IPS DF 4.7 (cell line): ENCODE measurements at regions not wholly inside any gene's neighbourhood (a gene's known extent, or its start where the extent isn't known, plus 50 kb on each side); places are given as distances from the start of the nearest gene placed in this dataset.

Experiments
- DNase-seq: peaks from one replicate; pipeline ENCODE4 v3.0.0-alpha.2; 2013; ENCODE audit warnings: low spot score; ENCODE audit errors: extremely low read depth

- no peak for DNase-seq
Observed at GRCh38 chr4:188819233-188819632, 680.0 kb downstream of the TRIML1 start.

GRCh38 chr4:188821500-188821899, 682.3 kb downstream of the TRIML1 start:
- DNase-seq: no peak

GRCh38 chr4:188822698-188823097, 683.5 kb downstream of the TRIML1 start:
- DNase-seq: peak; percentile 38

- DNase-seq: no peak
Observed at GRCh38 chr4:188824553-188824952, 685.3 kb downstream of the TRIML1 start.

- DNase-seq: no peak
Observed at GRCh38 chr4:188826393-188826792, 687.2 kb downstream of the TRIML1 start.

GRCh38 chr4:188839704-188840103, 700.5 kb downstream of the TRIML1 start:
- no peak for DNase-seq

GRCh38 chr4:188841523-188841922, 702.3 kb downstream of the TRIML1 start:
- DNase-seq: no peak

GRCh38 chr4:188854436-188854835, 715.2 kb downstream of the TRIML1 start:
- no peak for DNase-seq

- no peak for DNase-seq
Observed at GRCh38 chr4:188858696-188859095, 719.5 kb downstream of the TRIML1 start.

- DNase-seq: no peak
Observed at GRCh38 chr4:188864741-188865140, 725.5 kb downstream of the TRIML1 start.

- no peak for DNase-seq
Observed at GRCh38 chr4:188867796-188868195, 728.6 kb downstream of the TRIML1 start.

- DNase-seq: no peak
Observed at GRCh38 chr4:188869581-188869980, 730.3 kb downstream of the TRIML1 start.

GRCh38 chr4:188872809-188873208, 733.6 kb downstream of the TRIML1 start:
- DNase-seq: no peak

GRCh38 chr4:188876881-188877280, 737.6 kb downstream of the TRIML1 start:
- no peak for DNase-seq

- DNase-seq: no peak
Observed at GRCh38 chr4:188879598-188879997, 740.4 kb downstream of the TRIML1 start.

- no peak for DNase-seq
Observed at GRCh38 chr4:188887905-188888304, 748.7 kb downstream of the TRIML1 start.

GRCh38 chr4:188892837-188893236, 753.6 kb downstream of the TRIML1 start:
- DNase-seq: no peak

GRCh38 chr4:188903986-188904385, 764.7 kb downstream of the TRIML1 start:
- DNase-seq: no peak

GRCh38 chr4:188904617-188905016, 765.4 kb downstream of the TRIML1 start:
- DNase-seq: no peak

- no peak for DNase-seq
Observed at GRCh38 chr4:188905248-188905647, 766.0 kb downstream of the TRIML1 start.

- no peak for DNase-seq
Observed at GRCh38 chr4:188911199-188911598, 772.0 kb downstream of the TRIML1 start.

GRCh38 chr4:188911707-188912106, 772.5 kb downstream of the TRIML1 start:
- DNase-seq: no peak

GRCh38 chr4:188915175-188915574, 775.9 kb downstream of the TRIML1 start:
- DNase-seq: no peak

GRCh38 chr4:188918787-188919186, 779.5 kb downstream of the TRIML1 start:
- DNase-seq: no peak
